GM13976 (cell line): ENCODE measurements at regions not wholly inside any gene's neighbourhood (a gene's known extent, or its start where the extent isn't known, plus 50 kb on each side); places are given as distances from the start of the nearest gene placed in this dataset.

Experiments used
- DNase-seq: peaks from one replicate; pipeline ENCODE4 v3.0.0; 2012; ENCODE audit warnings: low spot score
- in situ Hi-C: fragments of 300-500 bp; cut with MboI; formaldehyde crosslinking; loops from one replicate; pipeline ENCODE4 v1.12.0; 2022; ENCODE audit warnings: low sequenced_read_pairs, mixed read lengths, inconsistent platforms; ENCODE audit not compliant: unreplicated experiment
- TF ChIP-seq, protein P1 (sequence below): IDR thresholded peaks from 2 replicates; pipeline ENCODE4 v1.5.1; 2012; ENCODE audit warnings: borderline replicate concordance, mild to moderate bottlenecking; ENCODE audit not compliant: insufficient read depth; ENCODE audit errors: extremely low read depth, missing control alignments, control extremely low read depth

DNA sequence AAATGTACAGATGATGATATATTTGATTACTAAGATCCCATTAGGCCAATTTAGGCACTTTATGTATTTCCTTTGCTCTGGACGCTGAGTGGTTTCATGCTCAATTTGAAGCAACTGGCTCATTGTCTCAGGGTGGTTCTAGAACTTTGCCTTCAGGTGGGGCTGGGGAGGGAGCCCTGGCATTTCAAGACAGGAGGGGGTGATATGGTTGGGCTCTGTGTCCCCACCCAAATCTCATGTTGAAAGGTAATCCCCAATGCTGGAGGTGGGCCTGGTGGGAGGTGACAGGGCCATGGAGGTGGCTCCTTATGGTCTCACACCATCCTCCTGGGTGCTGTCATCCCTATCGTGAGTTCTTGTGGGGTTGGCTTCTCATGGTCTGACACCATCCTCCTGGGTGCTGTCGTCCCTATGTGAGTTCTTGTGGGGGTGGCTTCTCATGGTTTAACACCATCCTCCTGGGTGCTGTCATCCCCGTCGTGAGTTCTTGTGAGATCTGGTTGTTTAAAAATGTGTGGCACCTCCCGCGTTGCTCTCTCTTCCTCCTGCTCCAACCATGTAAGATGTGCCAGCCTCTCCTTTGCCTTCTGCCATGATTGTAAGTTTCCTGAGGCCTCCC is 151.5 kb upstream of the KLF6 start:
- TF ChIP-seq, protein P1, sequence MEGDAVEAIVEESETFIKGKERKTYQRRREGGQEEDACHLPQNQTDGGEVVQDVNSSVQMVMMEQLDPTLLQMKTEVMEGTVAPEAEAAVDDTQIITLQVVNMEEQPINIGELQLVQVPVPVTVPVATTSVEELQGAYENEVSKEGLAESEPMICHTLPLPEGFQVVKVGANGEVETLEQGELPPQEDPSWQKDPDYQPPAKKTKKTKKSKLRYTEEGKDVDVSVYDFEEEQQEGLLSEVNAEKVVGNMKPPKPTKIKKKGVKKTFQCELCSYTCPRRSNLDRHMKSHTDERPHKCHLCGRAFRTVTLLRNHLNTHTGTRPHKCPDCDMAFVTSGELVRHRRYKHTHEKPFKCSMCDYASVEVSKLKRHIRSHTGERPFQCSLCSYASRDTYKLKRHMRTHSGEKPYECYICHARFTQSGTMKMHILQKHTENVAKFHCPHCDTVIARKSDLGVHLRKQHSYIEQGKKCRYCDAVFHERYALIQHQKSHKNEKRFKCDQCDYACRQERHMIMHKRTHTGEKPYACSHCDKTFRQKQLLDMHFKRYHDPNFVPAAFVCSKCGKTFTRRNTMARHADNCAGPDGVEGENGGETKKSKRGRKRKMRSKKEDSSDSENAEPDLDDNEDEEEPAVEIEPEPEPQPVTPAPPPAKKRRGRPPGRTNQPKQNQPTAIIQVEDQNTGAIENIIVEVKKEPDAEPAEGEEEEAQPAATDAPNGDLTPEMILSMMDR: no peak
- in situ Hi-C loops: no loop called here
- DNase-seq: no peak

DNA sequence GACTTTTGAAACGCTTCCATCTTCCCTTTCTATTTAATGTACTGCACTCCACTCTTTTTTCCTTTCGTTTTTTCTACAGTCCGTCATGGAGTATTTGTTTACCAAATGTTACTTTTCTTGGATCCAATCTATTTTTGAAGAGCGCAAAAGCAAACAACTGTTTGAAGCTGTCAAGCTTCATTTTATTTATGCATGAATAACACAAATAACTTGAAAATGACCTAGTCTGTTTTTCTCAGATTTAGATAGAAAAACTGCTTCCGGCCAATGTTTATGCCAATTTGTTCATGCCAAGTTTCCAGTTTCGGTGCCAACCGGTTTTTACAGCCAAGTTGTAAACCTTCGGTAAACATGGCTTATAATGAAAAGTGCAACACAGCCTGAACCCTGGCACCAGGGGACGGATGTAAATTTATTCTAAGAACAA is 150.9 kb upstream of the KLF6 start:
- in situ Hi-C loops: no loop called here
- DNase-seq: no peak
- TF ChIP-seq, protein P1: no peak

DNA sequence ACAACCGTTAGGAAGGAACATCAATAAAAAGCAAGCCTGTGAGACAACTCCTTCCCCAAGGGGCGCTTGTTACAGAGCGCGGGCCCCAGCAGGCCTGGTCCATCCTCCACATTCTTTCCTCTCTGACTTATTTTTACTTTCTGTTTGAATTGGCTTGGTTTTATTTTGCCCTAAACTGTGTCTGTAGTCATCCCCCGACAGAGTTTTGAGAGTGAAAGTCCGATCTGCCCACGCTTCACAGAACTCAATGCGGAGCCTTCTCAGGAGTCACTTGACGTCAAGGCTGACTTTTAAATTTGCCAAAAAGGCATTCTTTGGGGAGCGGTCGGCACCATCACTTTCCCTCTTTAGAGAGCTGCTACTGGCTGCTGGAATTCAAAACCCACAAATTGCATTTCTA is 150.1 kb upstream of the KLF6 start:
- DNase-seq: peak; percentile 91
- in situ Hi-C loops: no loop called here
- TF ChIP-seq, protein P1: no peak

DNA sequence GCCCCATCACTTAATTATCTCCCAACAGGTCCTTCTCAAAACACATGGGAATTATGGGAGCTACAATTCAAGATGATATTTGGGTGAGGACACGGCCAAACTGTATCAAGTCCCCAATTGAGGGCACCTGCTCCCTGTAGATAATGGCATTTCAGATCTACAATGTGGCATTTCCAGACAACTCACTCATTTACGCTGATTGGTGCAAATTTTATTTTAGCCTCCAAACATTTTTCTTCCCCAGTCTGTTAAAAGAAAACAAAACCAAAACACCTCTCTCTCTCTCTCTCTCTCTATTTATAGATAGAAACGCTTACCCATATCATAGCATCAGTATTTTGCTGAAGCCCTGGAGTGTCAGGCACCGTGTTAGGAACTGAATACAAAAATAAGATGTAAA is 148.7 kb upstream of the KLF6 start:
- in situ Hi-C loops: no loop called here
- no peak for DNase-seq
- TF ChIP-seq, protein P1: no peak

DNA sequence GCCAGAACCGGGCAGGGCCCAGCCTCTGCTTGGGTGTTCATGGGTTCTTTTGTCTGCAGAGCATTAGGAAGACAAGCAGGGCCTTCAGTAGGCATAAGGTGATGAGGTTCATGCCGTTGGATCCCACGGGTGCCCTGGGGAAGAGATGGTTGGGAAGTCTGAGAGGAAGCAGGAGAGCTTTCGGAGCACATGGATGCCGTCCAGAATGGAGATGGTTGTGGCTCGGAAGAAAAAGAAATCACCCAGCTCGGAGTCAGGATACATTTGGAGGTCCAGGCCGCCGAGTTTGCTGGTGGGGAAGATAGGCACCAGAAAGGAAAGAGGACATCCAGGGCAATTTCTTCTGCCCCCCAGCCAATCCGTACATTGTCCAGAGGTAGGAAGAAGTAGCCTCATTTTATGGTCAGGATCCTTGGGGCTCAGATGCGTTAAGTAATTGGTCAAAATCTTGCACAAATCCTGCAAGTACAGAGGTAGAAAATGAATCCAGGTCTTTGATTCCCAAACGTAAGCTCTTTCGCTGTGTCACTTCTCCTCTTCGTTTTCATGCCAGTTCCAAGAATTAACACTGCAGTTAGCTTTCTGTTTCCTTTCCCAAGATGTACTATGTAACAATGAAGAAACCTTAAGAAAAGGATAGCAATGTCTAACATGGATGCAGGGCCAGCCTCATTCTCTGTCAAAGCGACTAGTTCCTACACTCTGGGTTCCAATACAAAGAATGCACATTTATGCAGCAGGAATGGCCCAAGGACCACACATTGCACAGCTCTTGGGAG is 147.8 kb upstream of the KLF6 start:
- TF ChIP-seq, protein P1: no peak
- no peak for DNase-seq
- in situ Hi-C loops: no loop called here

DNA sequence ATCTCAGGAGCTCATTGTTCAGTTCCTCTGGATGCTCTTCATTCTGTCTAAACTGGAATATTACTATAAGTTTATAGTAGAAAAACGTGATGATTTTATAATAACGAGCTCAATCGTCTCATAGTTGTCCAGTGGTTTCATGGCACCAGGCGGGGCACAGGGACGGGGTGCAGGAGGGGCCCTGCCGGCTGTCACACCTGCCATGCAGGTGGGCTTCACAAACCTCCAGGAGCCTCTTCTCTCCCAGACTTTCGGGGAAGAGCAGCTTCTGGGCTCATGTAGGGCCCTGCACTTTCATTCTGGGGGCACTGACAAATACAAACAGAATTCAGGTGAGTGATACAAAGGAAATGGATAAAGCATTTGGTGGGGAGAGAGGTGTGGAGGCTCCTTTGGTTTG is 146.9 kb upstream of the KLF6 start:
- TF ChIP-seq, protein P1: no peak
- in situ Hi-C loops: no loop called here
- DNase-seq: no peak
